GM18873 (cell line): ENCODE measurements at regions not wholly inside any gene's neighbourhood (a gene's known extent, or its start where the extent isn't known, plus 50 kb on each side); places are given as distances from the start of the nearest gene placed in this dataset.

Experiments used
- ATAC-seq: cut with Tn5 transposase; IDR thresholded peaks from one replicate; pipeline ENCODE4 v1.9.1; 2021; ENCODE audit warnings: mild to moderate bottlenecking, moderate library complexity, moderate number of reproducible peaks; ENCODE audit not compliant: unreplicated experiment, low FRiP score

- ATAC-seq: no peak
Measured at GRCh38 chr16:76222087-76222486, 55.1 kb upstream of the CNTNAP4 start.

GRCh38 chr16:76222853-76223252 is 54.3 kb upstream of the CNTNAP4 start:
- no peak for ATAC-seq

GRCh38 chr16:76226011-76226410 is 51.2 kb upstream of the CNTNAP4 start:
- no peak for ATAC-seq

GRCh38 chr16:76226481-76226880 is 50.7 kb upstream of the CNTNAP4 start:
- ATAC-seq: no peak
